ENCODE measurements at regions not wholly inside any gene's neighbourhood (a gene's known extent, or its start where the extent isn't known, plus 50 kb on each side); places are given as distances from the start of the nearest gene placed in this dataset.

DNA sequence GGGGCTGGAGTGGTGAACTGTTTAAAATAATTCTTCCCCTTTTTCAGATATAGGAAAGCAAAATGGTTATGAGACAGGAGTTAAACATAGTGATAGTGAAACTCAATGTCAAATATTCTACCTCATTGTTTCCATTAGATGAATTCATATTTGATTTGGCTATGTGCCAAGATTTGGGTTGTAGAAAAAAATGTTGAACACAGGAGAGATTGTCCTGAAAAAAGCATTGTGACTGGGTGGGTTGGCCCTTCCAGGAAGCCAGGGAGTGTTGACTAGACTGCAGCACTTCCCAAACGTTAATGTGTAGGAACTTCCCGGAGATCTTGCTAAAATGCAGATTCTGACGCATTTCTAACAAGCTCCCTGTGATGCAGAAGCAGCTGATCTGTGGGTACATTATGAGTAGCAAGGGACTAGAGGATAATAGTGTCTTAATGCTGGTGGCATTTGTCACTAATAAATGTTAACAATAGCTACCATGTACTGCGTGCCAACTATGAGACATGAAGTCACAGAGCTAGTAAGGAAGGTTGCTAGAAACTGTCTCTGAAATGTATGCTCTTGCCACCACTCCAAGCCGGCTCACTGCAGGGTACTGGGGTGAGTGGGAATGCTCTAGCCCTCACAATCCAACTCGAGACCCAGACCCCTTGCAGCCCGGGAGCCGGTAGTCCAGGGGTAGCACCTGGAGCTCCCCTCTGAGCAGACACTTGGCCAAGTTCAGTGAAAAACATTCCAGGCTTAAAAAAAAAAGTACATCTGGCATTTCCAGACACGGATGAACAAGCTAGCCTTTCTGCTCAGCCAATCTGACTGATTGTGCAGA lies 120.6 kb downstream of the CD47 start:
- TF ChIP-seq EZH2 (IDR thresholded peaks at IDR 0.05; ENCODE audit: insufficient read depth, poor library complexity, severe bottlenecking) = no peak
- TF ChIP-seq EZH2phosphoT487 (IDR thresholded peaks at IDR 0.05; ENCODE audit: insufficient read depth, low read depth) = no peak
